Naive thymus-derived CD4-positive, alpha-beta T cell (primary cell): ENCODE measurements at regions not wholly inside any gene's neighbourhood (a gene's known extent, or its start where the extent isn't known, plus 50 kb on each side); places are given as distances from the start of the nearest gene placed in this dataset.

Experiments used
- ATAC-seq: fragments of 150-1000 bp; cut with Tn5 transposase; 2 replicates; pipeline ENCODE4 v1.10.0; 2021; ENCODE audit warnings: mild to moderate bottlenecking, moderate library complexity
- CTCF ChIA-PET: fragments of 350-600 bp; sonication (Branson Sonifier 250); formaldehyde crosslinking; loops from one replicate; lab custom pipeline; 2021; ENCODE audit warnings: antibody characterized with exemption; lab: Charles Lee
- POLR2A ChIA-PET: fragments of 350-600 bp; sonication (Branson Sonifier 250); formaldehyde crosslinking; loops from one replicate; lab custom pipeline; 2021; ENCODE audit warnings: antibody characterized with exemption, inconsistent platforms; lab: Charles Lee
- DNase-seq, 9 donors: peaks; one replicate each; pipeline versions ENCODE4 v3.0.0 to v3.0.0-alpha.2; 2020 to 2022; ENCODE audit warnings: mixed read lengths in 1 of 9
- H3K27ac ChIP-seq: one replicate; pipeline ENCODE4 v1.7.0; 2013; ENCODE audit warnings: mild to moderate bottlenecking, low read depth, low read length, moderate library complexity
- H3K27me3 ChIP-seq, 2 donors: one replicate each; pipeline ENCODE4 v1.7.0; 2013; ENCODE audit warnings: low read length in 2 of 2, mild to moderate bottlenecking in 2 of 2, moderate library complexity in 2 of 2; ENCODE audit not compliant: control insufficient read depth in 2 of 2, insufficient read depth in 2 of 2
- H3K36me3 ChIP-seq, 3 experiments: 1 replicate in 2 of 3; 2 replicates in 1 of 3; pipeline ENCODE4 v1.7.0; 2013; ENCODE audit warnings: low read length in 3 of 3, mild to moderate bottlenecking in 3 of 3, moderate library complexity in 1 of 3; ENCODE audit not compliant: insufficient read depth in 3 of 3, control insufficient read depth in 2 of 3
- H3K4me1 ChIP-seq, 2 donors: one replicate each; pipeline ENCODE4 v1.7.0; 2013; ENCODE audit warnings: low read length in 2 of 2, mild to moderate bottlenecking in 2 of 2, moderate library complexity in 1 of 2; ENCODE audit not compliant: control insufficient read depth in 2 of 2, insufficient read depth in 2 of 2
- H3K4me3 ChIP-seq: 2 replicates; pipeline ENCODE4 v1.7.0; 2013; ENCODE audit warnings: mild to moderate bottlenecking, low read length
- H3K9me3 ChIP-seq, 3 experiments: 1 replicate in 2 of 3; 2 replicates in 1 of 3; pipeline ENCODE4 v1.7.0; 2013; ENCODE audit warnings: low read length in 3 of 3; ENCODE audit not compliant: control insufficient read depth in 2 of 3
- H3K27ac Mint-ChIP-seq, 9 donors: one replicate each; pipeline ENCODE4 v1.8.0; 2020 to 2022; ENCODE audit warnings: mixed read lengths in 9 of 9, mild to moderate bottlenecking in 8 of 9, moderate library complexity in 5 of 9, inconsistent platforms in 2 of 9
- H3K27me3 Mint-ChIP-seq, 5 donors: one replicate each; pipeline ENCODE4 v1.8.0; 2021 to 2022; ENCODE audit warnings: mixed read lengths in 5 of 5, mild to moderate bottlenecking in 1 of 5
- H3K36me3 Mint-ChIP-seq, 5 donors: one replicate each; pipeline ENCODE4 v1.8.0; 2020 to 2022; ENCODE audit warnings: mixed read lengths in 5 of 5, mild to moderate bottlenecking in 3 of 5, inconsistent platforms in 1 of 5
- H3K4me1 Mint-ChIP-seq, 7 donors: one replicate each; pipeline ENCODE4 v1.8.0; 2020 to 2022; ENCODE audit warnings: mixed read lengths in 7 of 7, mild to moderate bottlenecking in 3 of 7, inconsistent platforms in 1 of 7
- H3K4me3 Mint-ChIP-seq, 10 donors: one replicate each; pipeline ENCODE4 v1.8.0; 2020 to 2022; ENCODE audit warnings: mild to moderate bottlenecking in 10 of 10, mixed read lengths in 10 of 10, moderate library complexity in 6 of 10, inconsistent platforms in 2 of 10
- H3K9me3 Mint-ChIP-seq, 11 donors: one replicate each; pipeline ENCODE4 v1.8.0; 2020 to 2022; ENCODE audit warnings: mixed read lengths in 11 of 11, mild to moderate bottlenecking in 4 of 11, inconsistent platforms in 1 of 11, moderate library complexity in 1 of 11
- intact Hi-C, 2 donors: fragments of 100-400 bp; cut with micrococcal nuclease; formaldehyde crosslinking; loops; one replicate each; pipeline ENCODE4 v1.15.1; 2023

GRCh38 chr4:67220861-67221260 is 324.4 kb downstream of the CENPC start:
- Mint-ChIP-seq H3K27me3 (peaks cover 0 to 8% (median 4%) of the 10 kb centered on the region in 5 donors), H3K36me3 (no peaks in the 10 kb centered on the region), H3K9me3 (peaks cover 0 to 6% (median 0%) of the 10 kb centered on the region in 11 donors), H3K4me3 (no peak overlapping the region), H3K27ac (no peak overlapping the region), H3K4me1 (no peaks in the 10 kb centered on the region)
- ATAC-seq (no peak), DNase-seq (no peak)
- ChIA-PET POLR2A (no interaction called here), CTCF (no interaction called here)
- H3K27me3 ChIP-seq, result no peaks in the 10 kb centered on the region
- no peaks in the 10 kb centered on the region for H3K9me3 ChIP-seq
- no peak overlapping the region for H3K27ac ChIP-seq
- no peak overlapping the region for H3K4me3 ChIP-seq
- no peaks in the 10 kb centered on the region for H3K4me1 ChIP-seq
- intact Hi-C loops, result no loop called here
- H3K36me3 ChIP-seq, result no peaks in the 10 kb centered on the region

- H3K36me3 Mint-ChIP-seq, result no peaks in the 10 kb centered on the region
- no peak for ATAC-seq
- Histone ChIP-seq H3K36me3 (no peaks in the 10 kb centered on the region), H3K4me1 (no peaks in the 10 kb centered on the region), H3K4me3 (no peak overlapping the region), H3K27ac (no peak overlapping the region), H3K9me3 (no peaks in the 10 kb centered on the region), H3K27me3 (no peaks in the 10 kb centered on the region)
- DNase-seq, result no peak
- ChIA-PET CTCF (no interaction called here), POLR2A (no interaction called here)
- peaks cover 0 to 6% (median 0%) of the 10 kb centered on the region in 11 donors for H3K9me3 Mint-ChIP-seq
- H3K4me3 Mint-ChIP-seq, result no peak overlapping the region
- H3K27me3 Mint-ChIP-seq, result peaks cover 0 to 8% (median 4%) of the 10 kb centered on the region in 5 donors
- no peaks in the 10 kb centered on the region for H3K4me1 Mint-ChIP-seq
- H3K27ac Mint-ChIP-seq, result no peak overlapping the region
- intact Hi-C loops, result no loop called here
These were observed 326.4 kb downstream of the CENPC start for GRCh38 chr4:67218883-67219282.

- Mint-ChIP-seq H3K36me3 (no peaks in the 10 kb centered on the region), H3K27ac (no peak overlapping the region), H3K9me3 (peaks cover 0 to 7% (median 0%) of the 10 kb centered on the region in 11 donors), H3K4me1 (no peaks in the 10 kb centered on the region), H3K4me3 (no peak overlapping the region), H3K27me3 (peaks cover 0 to 4% (median 0%) of the 10 kb centered on the region in 5 donors)
- no peaks in the 10 kb centered on the region for H3K4me1 ChIP-seq
- no peaks in the 10 kb centered on the region for H3K27me3 ChIP-seq
- ChIA-PET POLR2A (no interaction called here), CTCF (no interaction called here)
- H3K4me3 ChIP-seq, result no peak overlapping the region
- peaks cover 0 to 4% (median 0%) of the 10 kb centered on the region in 3 experiments for H3K9me3 ChIP-seq
- ATAC-seq, result no peak
- no peak for DNase-seq
- intact Hi-C loops, result no loop called here
- no peak overlapping the region for H3K27ac ChIP-seq
- H3K36me3 ChIP-seq, result no peaks in the 10 kb centered on the region
These were observed 337.3 kb downstream of the CENPC start for GRCh38 chr4:67207941-67208441.

GRCh38 chr4:67204441-67204840 is 340.9 kb downstream of the CENPC start:
- no peak for DNase-seq
- POLR2A ChIA-PET, result no interaction called here
- no peaks in the 10 kb centered on the region for H3K36me3 ChIP-seq
- no peak overlapping the region for H3K4me3 ChIP-seq
- H3K27me3 ChIP-seq, result no peaks in the 10 kb centered on the region
- no peaks in the 10 kb centered on the region for H3K4me1 Mint-ChIP-seq
- H3K4me1 ChIP-seq, result no peaks in the 10 kb centered on the region
- H3K9me3 ChIP-seq, result peaks cover 0 to 4% (median 0%) of the 10 kb centered on the region in 3 experiments
- H3K27me3 Mint-ChIP-seq, result no peaks in the 10 kb centered on the region
- no peak overlapping the region for H3K4me3 Mint-ChIP-seq
- intact Hi-C loops, result no loop called here
- no peaks in the 10 kb centered on the region for H3K36me3 Mint-ChIP-seq
- no peak overlapping the region for H3K27ac ChIP-seq
- H3K27ac Mint-ChIP-seq, result no peak overlapping the region
- ATAC-seq, result no peak
- CTCF ChIA-PET, result no interaction called here
- H3K9me3 Mint-ChIP-seq, result peaks cover 0 to 5% (median 0%) of the 10 kb centered on the region in 11 donors

- H3K36me3 Mint-ChIP-seq, result no peaks in the 10 kb centered on the region
These were observed 344.0 kb downstream of the CENPC start for GRCh38 chr4:67201334-67201733.

GRCh38 chr4:67198727-67199126 is 346.6 kb downstream of the CENPC start:
- Mint-ChIP-seq H3K4me1 (no peaks in the 10 kb centered on the region), H3K36me3 (no peaks in the 10 kb centered on the region), H3K27ac (no peak overlapping the region), H3K27me3 (no peaks in the 10 kb centered on the region), H3K9me3 (peaks cover 0 to 2% (median 0%) of the 10 kb centered on the region in 11 donors), H3K4me3 (no peak overlapping the region)
- Histone ChIP-seq H3K27me3 (no peaks in the 10 kb centered on the region), H3K9me3 (no peaks in the 10 kb centered on the region), H3K36me3 (no peaks in the 10 kb centered on the region), H3K4me1 (no peaks in the 10 kb centered on the region), H3K4me3 (no peak overlapping the region), H3K27ac (no peak overlapping the region)
- ChIA-PET CTCF (no interaction called here), POLR2A (no interaction called here)
- DNase-seq (no peak), ATAC-seq (no peak)
- intact Hi-C loops, result no loop called here

More at GRCh38 chr4:67201334-67201733, 344.0 kb downstream of the CENPC start:
- H3K27ac ChIP-seq, result no peak overlapping the region
- no peak overlapping the region for H3K4me3 Mint-ChIP-seq
- CTCF ChIA-PET, result no interaction called here
- no peak overlapping the region for H3K4me3 ChIP-seq
- H3K4me1 ChIP-seq, result no peaks in the 10 kb centered on the region
- no peaks in the 10 kb centered on the region for H3K36me3 ChIP-seq
- no peak overlapping the region for H3K27ac Mint-ChIP-seq
- ATAC-seq (no peak), DNase-seq (no peak)
- intact Hi-C loops, result no loop called here
- no peaks in the 10 kb centered on the region for H3K9me3 ChIP-seq
- no peaks in the 10 kb centered on the region for H3K4me1 Mint-ChIP-seq
- POLR2A ChIA-PET, result no interaction called here
- peaks cover 0 to 3% (median 0%) of the 10 kb centered on the region in 11 donors for H3K9me3 Mint-ChIP-seq
- H3K27me3 Mint-ChIP-seq, result no peaks in the 10 kb centered on the region
- no peaks in the 10 kb centered on the region for H3K27me3 ChIP-seq

- H3K4me3 ChIP-seq, result no peak overlapping the region
- ChIA-PET CTCF (no interaction called here), POLR2A (no interaction called here)
- H3K27me3 ChIP-seq, result no peaks in the 10 kb centered on the region
- intact Hi-C loops, result no loop called here
- ATAC-seq (no peak), DNase-seq (no peak)
- no peaks in the 10 kb centered on the region for H3K36me3 ChIP-seq
- no peaks in the 10 kb centered on the region for H3K36me3 Mint-ChIP-seq
- H3K27ac Mint-ChIP-seq, result no peak overlapping the region
- H3K4me1 ChIP-seq, result no peaks in the 10 kb centered on the region
- H3K27me3 Mint-ChIP-seq, result no peaks in the 10 kb centered on the region
- peaks cover 0 to 7% (median 0%) of the 10 kb centered on the region in 11 donors for H3K9me3 Mint-ChIP-seq
- H3K4me3 Mint-ChIP-seq, result no peak overlapping the region
- H3K27ac ChIP-seq, result no peak overlapping the region
- H3K4me1 Mint-ChIP-seq, result no peaks in the 10 kb centered on the region
- H3K9me3 ChIP-seq, result no peaks in the 10 kb centered on the region
These were observed 377.5 kb downstream of the CENPC start for GRCh38 chr4:67167849-67168248.
